Bronchial epithelial cell (primary cell): ENCODE measurements at regions not wholly inside any gene's neighbourhood (a gene's known extent, or its start where the extent isn't known, plus 50 kb on each side); places are given as distances from the start of the nearest gene placed in this dataset.

ENCODE experiments used
- DNase-seq: peaks from one replicate; pipeline ENCODE4 v3.0.0-alpha.2; 2010; ENCODE audit warnings: low read depth
- FAIRE-seq: peaks from 2 replicates; lab custom pipeline; 2011; peaks lifted over from hg19 to GRCh38; lab: Jason Lieb, UNC
- H3K27me3 ChIP-seq: 2 replicates; pipeline ENCODE4 v1.5.1; 2011; ENCODE audit warnings: low read length; ENCODE audit not compliant: control insufficient read depth, insufficient read depth
- H3K36me3 ChIP-seq: 2 replicates; pipeline ENCODE4 v1.5.1; 2011; ENCODE audit warnings: low read length; ENCODE audit not compliant: control insufficient read depth, insufficient read depth
- H3K4me3 ChIP-seq: 2 replicates; pipeline ENCODE4 v1.5.1; 2011; ENCODE audit warnings: mild to moderate bottlenecking, low read depth, low read length, control low read depth
- CTCF ChIP-seq: IDR thresholded peaks from 2 replicates; pipeline ENCODE4 v1.5.1; 2011; ENCODE audit warnings: mild to moderate bottlenecking, moderate library complexity, low read length, control low read depth, inconsistent platforms; ENCODE audit not compliant: insufficient read depth, severe bottlenecking

GRCh38 chr12:112599871-112600270, 181.1 kb downstream of the PTPN11 start:
- peaks cover 2% of the 10 kb centered on the region for H3K27me3 ChIP-seq
- DNase-seq (peak; percentile 68), FAIRE-seq (no peak)
- no peak overlapping the region for H3K4me3 ChIP-seq
- TF ChIP-seq CTCF: no peak
- H3K36me3 ChIP-seq: no peaks in the 10 kb centered on the region

GRCh38 chr12:112602150-112602549, 183.4 kb downstream of the PTPN11 start:
- FAIRE-seq: no peak
- no peak for DNase-seq
- TF ChIP-seq CTCF: no peak
- H3K36me3 ChIP-seq: no peaks in the 10 kb centered on the region
- peaks cover 2% of the 10 kb centered on the region for H3K27me3 ChIP-seq
- H3K4me3 ChIP-seq: no peak overlapping the region

- TF ChIP-seq CTCF: no peak
- no peaks in the 10 kb centered on the region for H3K36me3 ChIP-seq
- FAIRE-seq: no peak
- no peak overlapping the region for H3K4me3 ChIP-seq
- no peak for DNase-seq
- peaks cover 5% of the 10 kb centered on the region for H3K27me3 ChIP-seq
Measured at GRCh38 chr12:112606611-112607365, 184.8 kb upstream of the RPH3A start.

- FAIRE-seq (no peak), DNase-seq (no peak)
- Histone ChIP-seq H3K27me3 (peaks cover 5% of the 10 kb centered on the region), H3K36me3 (no peaks in the 10 kb centered on the region), H3K4me3 (no peak overlapping the region)
- no peak for TF ChIP-seq CTCF
Measured at GRCh38 chr12:112607427-112607826, 184.1 kb upstream of the RPH3A start.

- Histone ChIP-seq H3K4me3 (no peak overlapping the region), H3K36me3 (no peaks in the 10 kb centered on the region), H3K27me3 (peaks cover 3% of the 10 kb centered on the region)
- FAIRE-seq (no peak), DNase-seq (no peak)
- no peak for TF ChIP-seq CTCF
Measured at GRCh38 chr12:112611908-112612307, 179.6 kb upstream of the RPH3A start.

- no peak for FAIRE-seq
- peaks cover 4% of the 10 kb centered on the region for H3K27me3 ChIP-seq
- H3K36me3 ChIP-seq: no peaks in the 10 kb centered on the region
- no peak overlapping the region for H3K4me3 ChIP-seq
- no peak for DNase-seq
- no peak for TF ChIP-seq CTCF
Measured at GRCh38 chr12:112615196-112615595, 176.4 kb upstream of the RPH3A start.
